Loucy (cell line): ENCODE measurements at regions not wholly inside any gene's neighbourhood (a gene's known extent, or its start where the extent isn't known, plus 50 kb on each side); places are given as distances from the start of the nearest gene placed in this dataset.

ENCODE experiments used
- H2AFZ ChIP-seq: fragments of 200-600 bp; sonication (generic); 2 replicates; pipeline ENCODE4 v1.6.0; 2016; ENCODE audit warnings: antibody characterized with exemption, mild to moderate bottlenecking, low read length, moderate library complexity
- H3F3A ChIP-seq: fragments of 200-600 bp; 2 replicates; pipeline ENCODE4 v1.6.0; 2016; ENCODE audit warnings: antibody characterized with exemption, low read depth, mild to moderate bottlenecking
- H3K27me3 ChIP-seq: fragments of 200-600 bp; sonication (generic); 2 replicates; pipeline ENCODE4 v1.6.1; 2014; ENCODE audit warnings: low read length, mild to moderate bottlenecking; ENCODE audit not compliant: insufficient read depth, poor library complexity, severe bottlenecking
- H3K36me3 ChIP-seq: fragments of 200-600 bp; sonication (generic); 2 replicates; pipeline ENCODE4 v1.6.1; 2016; ENCODE audit warnings: low read length; ENCODE audit not compliant: insufficient read depth
- H3K4me1 ChIP-seq: fragments of 200-600 bp; sonication (generic); 2 replicates; pipeline ENCODE4 v1.5.1; 2014; ENCODE audit warnings: low read length, mild to moderate bottlenecking; ENCODE audit not compliant: insufficient read depth, poor library complexity, severe bottlenecking
- H3K4me2 ChIP-seq: fragments of 200-600 bp; sonication (generic); 2 replicates; pipeline ENCODE4 v1.6.0; 2014; ENCODE audit warnings: antibody characterized with exemption, low read length, low read depth, mild to moderate bottlenecking; ENCODE audit not compliant: poor library complexity, severe bottlenecking
- H3K4me3 ChIP-seq: fragments of 200-600 bp; sonication (generic); 2 replicates; pipeline ENCODE4 v1.5.1; 2014; ENCODE audit warnings: low read length, mild to moderate bottlenecking, mixed read lengths; ENCODE audit not compliant: poor library complexity, severe bottlenecking
- H3K79me2 ChIP-seq: fragments of 200-600 bp; sonication (generic); 2 replicates; pipeline ENCODE4 v1.6.1; 2014; ENCODE audit warnings: low read length; ENCODE audit not compliant: insufficient read depth
- H3K9ac ChIP-seq: fragments of 200-600 bp; sonication (generic); 2 replicates; pipeline ENCODE4 v1.6.0; 2014; ENCODE audit warnings: mild to moderate bottlenecking, low read depth, low read length, moderate library complexity; ENCODE audit not compliant: poor library complexity, severe bottlenecking
- H3K9me2 ChIP-seq: fragments of 200-600 bp; sonication (generic); replicated peaks from 2 replicates; pipeline ENCODE4 v1.6.1; 2016; ENCODE audit warnings: low read depth, low read length, mixed read lengths
- H3K9me3 ChIP-seq: fragments of 200-600 bp; sonication (generic); 2 replicates; pipeline ENCODE4 v1.6.1; 2014; ENCODE audit warnings: mild to moderate bottlenecking, antibody characterized with exemption, low read length, low read depth; ENCODE audit not compliant: insufficient read depth
- H4K20me1 ChIP-seq: fragments of 200-600 bp; sonication (generic); 2 replicates; pipeline ENCODE4 v1.6.0; 2014; ENCODE audit warnings: antibody characterized with exemption, low read length, mild to moderate bottlenecking; ENCODE audit not compliant: insufficient read depth, poor library complexity, severe bottlenecking
- EZH2phosphoT487 ChIP-seq: fragments of 200-600 bp; IDR thresholded peaks from 2 replicates; pipeline ENCODE4 v1.6.1; 2018; ENCODE audit warnings: antibody characterized with exemption, mild to moderate bottlenecking, moderate library complexity, borderline replicate concordance
- TF ChIP-seq, protein P1 (sequence below): fragments of 200-600 bp; sonication (generic); conservative IDR thresholded peaks from 2 replicates; pipeline ENCODE4 v1.5.1; 2014; ENCODE audit warnings: mild to moderate bottlenecking, antibody characterized with exemption, low read length

DNA sequence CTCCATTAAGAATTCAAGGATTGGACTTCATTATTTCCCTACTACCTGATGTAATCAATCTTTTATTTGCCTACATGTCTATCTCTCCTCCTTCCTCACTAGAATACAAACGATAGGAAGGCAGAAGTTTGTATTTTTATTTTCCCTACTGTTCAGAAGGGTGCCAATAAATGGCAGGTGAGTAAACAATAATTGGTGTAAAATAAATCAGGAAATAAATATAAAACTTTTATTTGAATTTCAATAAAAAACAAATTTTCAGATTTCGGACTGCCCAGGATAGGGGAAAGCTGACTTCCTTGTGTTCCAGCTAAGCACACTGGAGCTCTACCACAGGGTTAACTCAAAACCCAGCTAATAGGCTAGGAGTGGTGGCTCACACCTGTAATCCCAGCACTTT is 636.3 kb upstream of the BCHE start:
- no peaks in the 10 kb centered on the region for H3K4me1 ChIP-seq
- H3F3A ChIP-seq = no peaks in the 10 kb centered on the region
- no peaks in the 10 kb centered on the region for H3K9me3 ChIP-seq
- H3K36me3 ChIP-seq = no peaks in the 10 kb centered on the region
- H3K27me3 ChIP-seq = no peaks in the 10 kb centered on the region
- H3K9me2 ChIP-seq = no peaks in the 10 kb centered on the region
- no peak overlapping the region for H3K4me3 ChIP-seq
- H2AFZ ChIP-seq = no peak overlapping the region
- TF ChIP-seq, protein P1, sequence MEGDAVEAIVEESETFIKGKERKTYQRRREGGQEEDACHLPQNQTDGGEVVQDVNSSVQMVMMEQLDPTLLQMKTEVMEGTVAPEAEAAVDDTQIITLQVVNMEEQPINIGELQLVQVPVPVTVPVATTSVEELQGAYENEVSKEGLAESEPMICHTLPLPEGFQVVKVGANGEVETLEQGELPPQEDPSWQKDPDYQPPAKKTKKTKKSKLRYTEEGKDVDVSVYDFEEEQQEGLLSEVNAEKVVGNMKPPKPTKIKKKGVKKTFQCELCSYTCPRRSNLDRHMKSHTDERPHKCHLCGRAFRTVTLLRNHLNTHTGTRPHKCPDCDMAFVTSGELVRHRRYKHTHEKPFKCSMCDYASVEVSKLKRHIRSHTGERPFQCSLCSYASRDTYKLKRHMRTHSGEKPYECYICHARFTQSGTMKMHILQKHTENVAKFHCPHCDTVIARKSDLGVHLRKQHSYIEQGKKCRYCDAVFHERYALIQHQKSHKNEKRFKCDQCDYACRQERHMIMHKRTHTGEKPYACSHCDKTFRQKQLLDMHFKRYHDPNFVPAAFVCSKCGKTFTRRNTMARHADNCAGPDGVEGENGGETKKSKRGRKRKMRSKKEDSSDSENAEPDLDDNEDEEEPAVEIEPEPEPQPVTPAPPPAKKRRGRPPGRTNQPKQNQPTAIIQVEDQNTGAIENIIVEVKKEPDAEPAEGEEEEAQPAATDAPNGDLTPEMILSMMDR = no peak
- no peak for TF ChIP-seq EZH2phosphoT487
- H3K9ac ChIP-seq = no peak overlapping the region
- no peaks in the 10 kb centered on the region for H4K20me1 ChIP-seq
- H3K79me2 ChIP-seq = no peaks in the 10 kb centered on the region
- H3K4me2 ChIP-seq = no peak overlapping the region

DNA sequence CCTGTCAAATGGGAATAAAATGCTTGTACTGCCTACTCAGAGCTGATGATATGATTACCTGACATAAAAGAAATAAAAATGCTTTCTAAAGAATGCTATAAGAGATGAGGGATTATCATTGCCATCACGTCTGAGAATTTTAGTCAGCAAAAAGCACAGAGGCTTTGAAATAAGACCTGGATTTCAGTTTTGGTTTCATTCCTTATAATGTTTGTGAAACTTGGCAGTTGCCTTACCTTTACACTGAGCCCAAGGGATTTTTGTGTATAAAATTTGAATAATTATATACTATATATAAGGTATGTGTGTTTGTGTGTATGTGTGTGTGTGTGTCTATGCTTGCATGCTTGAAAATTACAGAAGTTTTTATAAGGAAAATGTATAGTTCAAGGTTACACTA is 634.8 kb upstream of the BCHE start:
- no peaks in the 10 kb centered on the region for H3K36me3 ChIP-seq
- no peaks in the 10 kb centered on the region for H3K79me2 ChIP-seq
- no peaks in the 10 kb centered on the region for H3K9me2 ChIP-seq
- H3K9ac ChIP-seq = no peak overlapping the region
- H3K9me3 ChIP-seq = no peaks in the 10 kb centered on the region
- H3F3A ChIP-seq = no peaks in the 10 kb centered on the region
- no peak overlapping the region for H3K4me3 ChIP-seq
- no peaks in the 10 kb centered on the region for H3K27me3 ChIP-seq
- no peaks in the 10 kb centered on the region for H4K20me1 ChIP-seq
- H3K4me2 ChIP-seq = no peak overlapping the region
- H3K4me1 ChIP-seq = no peaks in the 10 kb centered on the region
- H2AFZ ChIP-seq = no peak overlapping the region
- TF ChIP-seq EZH2phosphoT487 = no peak
- TF ChIP-seq, protein P1 = no peak

DNA sequence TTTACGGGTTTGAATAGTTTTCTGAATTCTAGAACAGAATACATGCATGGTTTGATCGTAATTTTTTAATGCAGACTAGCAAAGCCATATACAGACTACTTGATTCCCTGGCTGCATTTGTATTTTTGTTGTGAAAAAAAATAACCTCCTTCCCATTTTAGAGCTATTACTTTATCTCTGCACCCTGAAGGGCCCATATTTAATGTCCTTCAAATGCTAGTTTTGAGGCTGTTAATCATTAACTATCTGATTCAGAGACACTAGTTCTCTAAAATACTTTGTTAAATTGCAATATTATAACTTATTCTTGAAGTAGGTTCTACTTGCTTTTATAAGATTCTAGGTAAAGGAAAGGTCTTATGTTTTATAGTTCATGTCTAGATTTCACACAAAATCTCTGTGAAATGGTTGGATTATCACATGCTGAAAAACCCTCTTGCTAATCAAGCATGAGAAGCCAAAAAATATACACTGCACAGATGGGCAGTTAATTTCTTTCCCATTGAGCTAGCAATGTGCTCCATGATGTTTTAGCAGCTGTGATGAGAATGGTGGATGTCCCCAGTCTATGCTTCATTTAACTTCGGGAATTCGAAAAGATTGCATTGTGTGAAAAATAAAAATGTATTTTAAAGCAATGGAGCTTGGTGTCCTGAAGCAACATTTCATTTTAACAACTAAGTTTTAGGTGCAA is 634.0 kb upstream of the BCHE start:
- H3K4me1 ChIP-seq = no peaks in the 10 kb centered on the region
- no peak overlapping the region for H3K4me3 ChIP-seq
- H3F3A ChIP-seq = no peaks in the 10 kb centered on the region
- H3K79me2 ChIP-seq = no peaks in the 10 kb centered on the region
- H3K27me3 ChIP-seq = no peaks in the 10 kb centered on the region
- no peaks in the 10 kb centered on the region for H4K20me1 ChIP-seq
- H2AFZ ChIP-seq = no peak overlapping the region
- H3K4me2 ChIP-seq = no peak overlapping the region
- H3K9me2 ChIP-seq = no peaks in the 10 kb centered on the region
- no peaks in the 10 kb centered on the region for H3K36me3 ChIP-seq
- no peak overlapping the region for H3K9ac ChIP-seq
- TF ChIP-seq, protein P1 = no peak
- TF ChIP-seq EZH2phosphoT487 = no peak
- no peaks in the 10 kb centered on the region for H3K9me3 ChIP-seq
